ENCODE measurements at regions not wholly inside any gene's neighbourhood (a gene's known extent, or its start where the extent isn't known, plus 50 kb on each side); places are given as distances from the start of the nearest gene placed in this dataset.

DNA sequence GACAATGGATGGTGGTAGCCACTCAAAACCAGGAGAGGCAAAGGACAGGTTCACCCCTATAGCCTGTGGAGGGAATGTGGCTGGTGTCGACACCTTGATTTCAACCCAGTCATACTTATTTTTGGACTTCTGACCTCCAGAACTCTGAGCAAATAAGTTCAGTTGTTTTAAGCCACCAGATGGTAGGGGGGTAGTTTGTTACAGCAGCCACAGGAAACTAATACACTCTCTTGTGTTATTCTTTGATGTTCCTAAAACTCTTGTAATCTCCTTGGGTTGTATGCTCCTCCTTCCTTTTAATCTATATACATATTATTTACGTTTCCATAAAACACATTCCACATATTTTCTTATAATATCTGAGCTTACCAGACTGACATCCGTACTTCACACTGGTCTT, 65.9 kb downstream of the ZBTB18 start:
- CTCF ChIA-PET = no interaction called here
- Histone ChIP-seq H3K9me3 (ENCODE audit: control insufficient read depth, insufficient read depth, low read depth, low read length) (no peaks in the 10 kb centered on the region), H3K4me1 (ENCODE audit: control insufficient read depth, insufficient read depth, low read length) (no peaks in the 10 kb centered on the region), H3K4me3 (ENCODE audit: low read depth in 2 of 2, low read length in 2 of 2) (no peak overlapping the region), H3K27me3 (ENCODE audit: control insufficient read depth, insufficient read depth, low read length) (peaks cover 10% of the 10 kb centered on the region; the same call in 1 of the 2 replicates), H3K27ac (ENCODE audit: low read length) (no peak overlapping the region), H3K36me3 (ENCODE audit: control insufficient read depth, insufficient read depth, low read length) (no peaks in the 10 kb centered on the region)
- POLR2A ChIA-PET = no interaction called here
- in situ Hi-C loops (cut with HindIII; ENCODE audit: low pct_unique_long_range_greater_than_20kb, low sequenced_read_pairs) (no loop called here), intact Hi-C loops (cut with micrococcal nuclease; ENCODE audit: unreplicated experiment) (no loop called here)
- TF ChIP-seq TCF7L2 (IDR thresholded peaks at IDR 0.05; ENCODE audit: low read depth, low read length) = no peak
- no peak for TF ChIP-seq REST (IDR thresholded peaks at IDR 0.05; ENCODE audit: insufficient read depth in 1 of 2, low read depth in 2 of 2, low read length in 1 of 2)
- TF ChIP-seq SIN3A (IDR thresholded peaks at IDR 0.05; ENCODE audit: borderline replicate concordance, insufficient read depth, low read depth, low read length) = no peak
- TF ChIP-seq, protein P1, sequence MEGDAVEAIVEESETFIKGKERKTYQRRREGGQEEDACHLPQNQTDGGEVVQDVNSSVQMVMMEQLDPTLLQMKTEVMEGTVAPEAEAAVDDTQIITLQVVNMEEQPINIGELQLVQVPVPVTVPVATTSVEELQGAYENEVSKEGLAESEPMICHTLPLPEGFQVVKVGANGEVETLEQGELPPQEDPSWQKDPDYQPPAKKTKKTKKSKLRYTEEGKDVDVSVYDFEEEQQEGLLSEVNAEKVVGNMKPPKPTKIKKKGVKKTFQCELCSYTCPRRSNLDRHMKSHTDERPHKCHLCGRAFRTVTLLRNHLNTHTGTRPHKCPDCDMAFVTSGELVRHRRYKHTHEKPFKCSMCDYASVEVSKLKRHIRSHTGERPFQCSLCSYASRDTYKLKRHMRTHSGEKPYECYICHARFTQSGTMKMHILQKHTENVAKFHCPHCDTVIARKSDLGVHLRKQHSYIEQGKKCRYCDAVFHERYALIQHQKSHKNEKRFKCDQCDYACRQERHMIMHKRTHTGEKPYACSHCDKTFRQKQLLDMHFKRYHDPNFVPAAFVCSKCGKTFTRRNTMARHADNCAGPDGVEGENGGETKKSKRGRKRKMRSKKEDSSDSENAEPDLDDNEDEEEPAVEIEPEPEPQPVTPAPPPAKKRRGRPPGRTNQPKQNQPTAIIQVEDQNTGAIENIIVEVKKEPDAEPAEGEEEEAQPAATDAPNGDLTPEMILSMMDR (IDR thresholded peaks at IDR 0.05) = no peak
- no peak for TF ChIP-seq POLR2AphosphoS5 (IDR thresholded peaks at IDR 0.05; ENCODE audit: low read depth, low read length)
- ATAC-seq (no peak), DNase-seq (ENCODE audit: low read depth, low spot score) (no peak)
- no TSS peak for BruUV-seq (replicated peaks)

GRCh38 chr1:244118109-244118761, 67.2 kb downstream of the ZBTB18 start:
- no peaks in the 10 kb centered on the region for H3K4me1 ChIP-seq (ENCODE audit: control insufficient read depth, insufficient read depth, low read length)
- CTCF ChIA-PET = no interaction called here
- intact Hi-C loops (cut with micrococcal nuclease; ENCODE audit: unreplicated experiment) = no loop called here
- H3K27me3 ChIP-seq (ENCODE audit: control insufficient read depth, insufficient read depth, low read length) = peaks cover 13% of the 10 kb centered on the region; the same call in 1 of the 2 replicates
- TF ChIP-seq REST (IDR thresholded peaks at IDR 0.05; ENCODE audit: insufficient read depth in 1 of 2, low read depth in 2 of 2, low read length in 1 of 2) (no peak), POLR2AphosphoS5 (IDR thresholded peaks at IDR 0.05; ENCODE audit: low read depth, low read length) (no peak), TCF7L2 (IDR thresholded peaks at IDR 0.05; ENCODE audit: low read depth, low read length) (no peak), SIN3A (IDR thresholded peaks at IDR 0.05; ENCODE audit: borderline replicate concordance, insufficient read depth, low read depth, low read length) (no peak)
- TF ChIP-seq, protein P1 (IDR thresholded peaks at IDR 0.05) = no peak
- DNase-seq (ENCODE audit: low read depth, low spot score) = no peak
- H3K27ac ChIP-seq (ENCODE audit: low read length) = no peak overlapping the region
- no peaks in the 10 kb centered on the region for H3K9me3 ChIP-seq (ENCODE audit: control insufficient read depth, insufficient read depth, low read depth, low read length)
- no peaks in the 10 kb centered on the region for H3K36me3 ChIP-seq (ENCODE audit: control insufficient read depth, insufficient read depth, low read length)
- ATAC-seq = no peak
- in situ Hi-C loops (cut with HindIII; ENCODE audit: low pct_unique_long_range_greater_than_20kb, low sequenced_read_pairs) = no loop called here
- no peak overlapping the region for H3K4me3 ChIP-seq (ENCODE audit: low read depth in 2 of 2, low read length in 2 of 2)
- BruUV-seq (replicated peaks) = no TSS peak
- POLR2A ChIA-PET = no interaction called here

Measured in Panc1 (cell line).